GM23338 (cell line): ENCODE measurements at regions not wholly inside any gene's neighbourhood (a gene's known extent, or its start where the extent isn't known, plus 50 kb on each side); places are given as distances from the start of the nearest gene placed in this dataset.

Source experiments
- ATAC-seq: fragments of 200-7000 bp; cut with Tn5 transposase; 3 replicates; pipeline ENCODE4 v1.9.1; 2020
- DNase-seq: peaks from one replicate; pipeline ENCODE4 v3.0.0-alpha.2; 2015; ENCODE audit warnings: low spot score
- H2AFZ ChIP-seq: fragments of 200-600 bp; sonication (generic); 2 replicates; pipeline ENCODE4 v1.8.0; 2016; ENCODE audit warnings: antibody characterized with exemption, mild to moderate bottlenecking, moderate library complexity
- H3F3A ChIP-seq: fragments of 200-600 bp; sonication (generic); replicated peaks from 2 replicates; pipeline ENCODE4 v1.8.0; 2017; ENCODE audit warnings: antibody characterized with exemption, mixed run types, low read depth
- H3K27ac ChIP-seq: fragments of 200-600 bp; sonication (generic); 2 replicates; pipeline ENCODE4 v1.6.1; 2016; ENCODE audit warnings: low read depth
- H3K27me3 ChIP-seq: fragments of 200-600 bp; sonication (generic); 2 replicates; pipeline ENCODE4 v1.8.0; 2016; ENCODE audit warnings: mild to moderate bottlenecking, mixed run types, moderate library complexity; ENCODE audit not compliant: insufficient read depth
- H3K36me3 ChIP-seq: fragments of 200-600 bp; sonication (generic); 2 replicates; pipeline ENCODE4 v1.8.0; 2016; ENCODE audit warnings: mild to moderate bottlenecking; ENCODE audit not compliant: insufficient read depth
- H3K4me1 ChIP-seq: fragments of 200-600 bp; sonication (generic); 2 replicates; pipeline ENCODE4 v1.8.0; 2016; ENCODE audit warnings: mild to moderate bottlenecking, moderate library complexity; ENCODE audit not compliant: insufficient read depth
- H3K4me2 ChIP-seq: fragments of 200-600 bp; sonication (generic); 2 replicates; pipeline ENCODE4 v1.7.1; 2017; ENCODE audit warnings: mixed run types
- H3K4me3 ChIP-seq: fragments of 200-600 bp; sonication (generic); 2 replicates; pipeline ENCODE4 v1.6.1; 2016; ENCODE audit warnings: mixed run types
- H3K79me2 ChIP-seq: fragments of 200-600 bp; sonication (generic); replicated peaks from 2 replicates; pipeline ENCODE4 v1.8.0; 2017; ENCODE audit warnings: mild to moderate bottlenecking; ENCODE audit not compliant: insufficient read depth
- H3K9me2 ChIP-seq: fragments of 200-600 bp; sonication (generic); 2 replicates; pipeline ENCODE4 v1.8.0; 2017; ENCODE audit not compliant: insufficient read depth
- H4K20me1 ChIP-seq: fragments of 200-600 bp; sonication (generic); replicated peaks from 2 replicates; pipeline ENCODE4 v1.8.0; 2017; ENCODE audit warnings: mild to moderate bottlenecking; ENCODE audit not compliant: insufficient read depth
- H3K27ac Mint-ChIP-seq: 2 replicates; pipeline ENCODE4 v1.8.0; 2020; ENCODE audit warnings: inconsistent platforms, mild to moderate bottlenecking, moderate library complexity, mixed read lengths
- H3K27me3 Mint-ChIP-seq: 3 replicates; pipeline ENCODE4 v1.8.0; 2022; ENCODE audit warnings: low read depth, mild to moderate bottlenecking, moderate library complexity, mixed read lengths, inconsistent platforms; ENCODE audit not compliant: insufficient read depth, poor library complexity
- H3K36me3 Mint-ChIP-seq: 3 replicates; pipeline ENCODE4 v1.8.0; 2021; ENCODE audit warnings: low read depth, mild to moderate bottlenecking, inconsistent platforms, moderate library complexity, mixed read lengths
- H3K4me1 Mint-ChIP-seq: 3 replicates; pipeline ENCODE4 v1.8.0; 2020; ENCODE audit warnings: mild to moderate bottlenecking, inconsistent platforms, mixed read lengths
- H3K4me3 Mint-ChIP-seq: 3 replicates; pipeline ENCODE4 v1.8.0; 2021; ENCODE audit warnings: moderate library complexity, mild to moderate bottlenecking, inconsistent platforms, mixed read lengths
- H3K9me3 Mint-ChIP-seq: 3 replicates; pipeline ENCODE4 v1.8.0; 2020; ENCODE audit warnings: moderate library complexity, mild to moderate bottlenecking, inconsistent platforms, mixed read lengths
- CREB1 ChIP-seq: fragments of 250-450 bp; sonication (Bioruptor Pico); IDR thresholded peaks from 2 replicates; pipeline ENCODE4 v1.5.0; 2020; ENCODE audit warnings: low read depth, mild to moderate bottlenecking, moderate library complexity
- EZH2 ChIP-seq: fragments of 200-600 bp; sonication (generic); IDR thresholded peaks from one replicate; pipeline ENCODE4 v1.8.0; 2017; ENCODE audit warnings: antibody characterized with exemption, mild to moderate bottlenecking, low read depth; ENCODE audit not compliant: unreplicated experiment
- EZH2phosphoT487 ChIP-seq: fragments of 200-600 bp; sonication (generic); IDR thresholded peaks from one replicate; pipeline ENCODE4 v1.8.1; 2018; ENCODE audit warnings: antibody characterized with exemption; ENCODE audit not compliant: unreplicated experiment
- JUNB ChIP-seq: IDR thresholded peaks from one replicate; pipeline ENCODE4 v1.6.1; 2016; ENCODE audit warnings: antibody characterized with exemption; ENCODE audit not compliant: unreplicated experiment
- NANOG ChIP-seq: IDR thresholded peaks from 2 replicates; pipeline ENCODE4 v1.6.1; 2016; ENCODE audit warnings: antibody characterized with exemption, borderline replicate concordance
- POLR2AphosphoS5 ChIP-seq: IDR thresholded peaks from 2 replicates; pipeline ENCODE4 v1.6.1; 2016; ENCODE audit warnings: antibody characterized with exemption, low read depth
- STAT1 ChIP-seq: IDR thresholded peaks from one replicate; pipeline ENCODE4 v1.6.1; 2016; ENCODE audit warnings: antibody characterized with exemption; ENCODE audit not compliant: unreplicated experiment
- ZNF114 ChIP-seq: fragments of 250-450 bp; sonication (Bioruptor Pico); IDR thresholded peaks from 2 replicates; pipeline ENCODE4 v1.5.0; 2020; ENCODE audit warnings: mild to moderate bottlenecking, moderate library complexity
- ZNF331 ChIP-seq: fragments of 250-450 bp; sonication (Bioruptor Pico); IDR thresholded peaks from 2 replicates; pipeline ENCODE4 v1.5.0; 2020; ENCODE audit warnings: low read depth, mild to moderate bottlenecking, moderate library complexity
- TF ChIP-seq, protein P1 (sequence below): IDR thresholded peaks from 2 replicates; pipeline ENCODE4 v1.6.1; 2016; ENCODE audit warnings: antibody characterized with exemption
- TF ChIP-seq, protein P2 (sequence below), 2 experiments: fragments of 200-600 bp in 1 of 2; sonication (generic) in 1 of 2; conservative IDR thresholded peaks; 2 replicates each; pipeline versions ENCODE4 v1.5.1 to v1.6.1; 2016 to 2017; ENCODE audit warnings: antibody characterized with exemption in 2 of 2, low read depth in 2 of 2, mild to moderate bottlenecking in 2 of 2, moderate library complexity in 1 of 2
- TF ChIP-seq, protein P3 (sequence below): fragments of 250-450 bp; sonication (Bioruptor Pico); IDR thresholded peaks from 2 replicates; pipeline ENCODE4 v1.5.0; 2020; ENCODE audit warnings: mild to moderate bottlenecking, moderate library complexity
- TF ChIP-seq, protein P4 (sequence below): IDR thresholded peaks from one replicate; pipeline ENCODE4 v1.6.1; 2018; ENCODE audit warnings: antibody characterized with exemption; ENCODE audit not compliant: unreplicated experiment

DNA sequence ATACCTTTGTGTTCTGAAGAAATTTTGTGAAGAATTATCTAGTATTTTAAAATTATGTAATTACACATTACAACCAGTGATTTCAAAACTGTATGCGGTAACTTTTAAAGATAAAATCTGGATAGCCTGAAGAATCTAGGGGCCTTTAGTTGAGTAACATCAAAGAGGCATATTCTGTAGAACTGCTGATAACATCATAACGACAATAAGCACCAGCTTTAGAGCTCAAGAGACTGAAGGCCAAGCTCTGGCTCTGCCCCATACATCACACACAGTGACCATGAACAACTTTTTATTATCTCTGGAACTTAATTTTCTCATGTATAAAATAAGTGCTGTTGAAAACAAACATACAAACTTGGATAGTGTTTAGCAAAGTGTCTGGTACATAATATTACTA, 121.1 kb upstream of the RHOBTB1 start:
- ATAC-seq (no peak), DNase-seq (no peak)
- H3K36me3 Mint-ChIP-seq: no peaks in the 10 kb centered on the region
- TF ChIP-seq STAT1: no peak
- no peak for TF ChIP-seq ZNF331 (CRISPR knock-in tag)
- TF ChIP-seq EZH2phosphoT487: no peak
- no peak for TF ChIP-seq EZH2
- TF ChIP-seq, protein P1, sequence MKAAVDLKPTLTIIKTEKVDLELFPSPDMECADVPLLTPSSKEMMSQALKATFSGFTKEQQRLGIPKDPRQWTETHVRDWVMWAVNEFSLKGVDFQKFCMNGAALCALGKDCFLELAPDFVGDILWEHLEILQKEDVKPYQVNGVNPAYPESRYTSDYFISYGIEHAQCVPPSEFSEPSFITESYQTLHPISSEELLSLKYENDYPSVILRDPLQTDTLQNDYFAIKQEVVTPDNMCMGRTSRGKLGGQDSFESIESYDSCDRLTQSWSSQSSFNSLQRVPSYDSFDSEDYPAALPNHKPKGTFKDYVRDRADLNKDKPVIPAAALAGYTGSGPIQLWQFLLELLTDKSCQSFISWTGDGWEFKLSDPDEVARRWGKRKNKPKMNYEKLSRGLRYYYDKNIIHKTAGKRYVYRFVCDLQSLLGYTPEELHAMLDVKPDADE: no peak
- no peak for TF ChIP-seq POLR2AphosphoS5
- no peak for TF ChIP-seq NANOG
- TF ChIP-seq JUNB: no peak
- TF ChIP-seq CREB1: no peak
- TF ChIP-seq, protein P2, sequence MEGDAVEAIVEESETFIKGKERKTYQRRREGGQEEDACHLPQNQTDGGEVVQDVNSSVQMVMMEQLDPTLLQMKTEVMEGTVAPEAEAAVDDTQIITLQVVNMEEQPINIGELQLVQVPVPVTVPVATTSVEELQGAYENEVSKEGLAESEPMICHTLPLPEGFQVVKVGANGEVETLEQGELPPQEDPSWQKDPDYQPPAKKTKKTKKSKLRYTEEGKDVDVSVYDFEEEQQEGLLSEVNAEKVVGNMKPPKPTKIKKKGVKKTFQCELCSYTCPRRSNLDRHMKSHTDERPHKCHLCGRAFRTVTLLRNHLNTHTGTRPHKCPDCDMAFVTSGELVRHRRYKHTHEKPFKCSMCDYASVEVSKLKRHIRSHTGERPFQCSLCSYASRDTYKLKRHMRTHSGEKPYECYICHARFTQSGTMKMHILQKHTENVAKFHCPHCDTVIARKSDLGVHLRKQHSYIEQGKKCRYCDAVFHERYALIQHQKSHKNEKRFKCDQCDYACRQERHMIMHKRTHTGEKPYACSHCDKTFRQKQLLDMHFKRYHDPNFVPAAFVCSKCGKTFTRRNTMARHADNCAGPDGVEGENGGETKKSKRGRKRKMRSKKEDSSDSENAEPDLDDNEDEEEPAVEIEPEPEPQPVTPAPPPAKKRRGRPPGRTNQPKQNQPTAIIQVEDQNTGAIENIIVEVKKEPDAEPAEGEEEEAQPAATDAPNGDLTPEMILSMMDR (conservative IDR thresholded peaks at IDR 0.05; ENCODE audit: low read depth in 2 of 2): no peak
- TF ChIP-seq, protein P3, sequence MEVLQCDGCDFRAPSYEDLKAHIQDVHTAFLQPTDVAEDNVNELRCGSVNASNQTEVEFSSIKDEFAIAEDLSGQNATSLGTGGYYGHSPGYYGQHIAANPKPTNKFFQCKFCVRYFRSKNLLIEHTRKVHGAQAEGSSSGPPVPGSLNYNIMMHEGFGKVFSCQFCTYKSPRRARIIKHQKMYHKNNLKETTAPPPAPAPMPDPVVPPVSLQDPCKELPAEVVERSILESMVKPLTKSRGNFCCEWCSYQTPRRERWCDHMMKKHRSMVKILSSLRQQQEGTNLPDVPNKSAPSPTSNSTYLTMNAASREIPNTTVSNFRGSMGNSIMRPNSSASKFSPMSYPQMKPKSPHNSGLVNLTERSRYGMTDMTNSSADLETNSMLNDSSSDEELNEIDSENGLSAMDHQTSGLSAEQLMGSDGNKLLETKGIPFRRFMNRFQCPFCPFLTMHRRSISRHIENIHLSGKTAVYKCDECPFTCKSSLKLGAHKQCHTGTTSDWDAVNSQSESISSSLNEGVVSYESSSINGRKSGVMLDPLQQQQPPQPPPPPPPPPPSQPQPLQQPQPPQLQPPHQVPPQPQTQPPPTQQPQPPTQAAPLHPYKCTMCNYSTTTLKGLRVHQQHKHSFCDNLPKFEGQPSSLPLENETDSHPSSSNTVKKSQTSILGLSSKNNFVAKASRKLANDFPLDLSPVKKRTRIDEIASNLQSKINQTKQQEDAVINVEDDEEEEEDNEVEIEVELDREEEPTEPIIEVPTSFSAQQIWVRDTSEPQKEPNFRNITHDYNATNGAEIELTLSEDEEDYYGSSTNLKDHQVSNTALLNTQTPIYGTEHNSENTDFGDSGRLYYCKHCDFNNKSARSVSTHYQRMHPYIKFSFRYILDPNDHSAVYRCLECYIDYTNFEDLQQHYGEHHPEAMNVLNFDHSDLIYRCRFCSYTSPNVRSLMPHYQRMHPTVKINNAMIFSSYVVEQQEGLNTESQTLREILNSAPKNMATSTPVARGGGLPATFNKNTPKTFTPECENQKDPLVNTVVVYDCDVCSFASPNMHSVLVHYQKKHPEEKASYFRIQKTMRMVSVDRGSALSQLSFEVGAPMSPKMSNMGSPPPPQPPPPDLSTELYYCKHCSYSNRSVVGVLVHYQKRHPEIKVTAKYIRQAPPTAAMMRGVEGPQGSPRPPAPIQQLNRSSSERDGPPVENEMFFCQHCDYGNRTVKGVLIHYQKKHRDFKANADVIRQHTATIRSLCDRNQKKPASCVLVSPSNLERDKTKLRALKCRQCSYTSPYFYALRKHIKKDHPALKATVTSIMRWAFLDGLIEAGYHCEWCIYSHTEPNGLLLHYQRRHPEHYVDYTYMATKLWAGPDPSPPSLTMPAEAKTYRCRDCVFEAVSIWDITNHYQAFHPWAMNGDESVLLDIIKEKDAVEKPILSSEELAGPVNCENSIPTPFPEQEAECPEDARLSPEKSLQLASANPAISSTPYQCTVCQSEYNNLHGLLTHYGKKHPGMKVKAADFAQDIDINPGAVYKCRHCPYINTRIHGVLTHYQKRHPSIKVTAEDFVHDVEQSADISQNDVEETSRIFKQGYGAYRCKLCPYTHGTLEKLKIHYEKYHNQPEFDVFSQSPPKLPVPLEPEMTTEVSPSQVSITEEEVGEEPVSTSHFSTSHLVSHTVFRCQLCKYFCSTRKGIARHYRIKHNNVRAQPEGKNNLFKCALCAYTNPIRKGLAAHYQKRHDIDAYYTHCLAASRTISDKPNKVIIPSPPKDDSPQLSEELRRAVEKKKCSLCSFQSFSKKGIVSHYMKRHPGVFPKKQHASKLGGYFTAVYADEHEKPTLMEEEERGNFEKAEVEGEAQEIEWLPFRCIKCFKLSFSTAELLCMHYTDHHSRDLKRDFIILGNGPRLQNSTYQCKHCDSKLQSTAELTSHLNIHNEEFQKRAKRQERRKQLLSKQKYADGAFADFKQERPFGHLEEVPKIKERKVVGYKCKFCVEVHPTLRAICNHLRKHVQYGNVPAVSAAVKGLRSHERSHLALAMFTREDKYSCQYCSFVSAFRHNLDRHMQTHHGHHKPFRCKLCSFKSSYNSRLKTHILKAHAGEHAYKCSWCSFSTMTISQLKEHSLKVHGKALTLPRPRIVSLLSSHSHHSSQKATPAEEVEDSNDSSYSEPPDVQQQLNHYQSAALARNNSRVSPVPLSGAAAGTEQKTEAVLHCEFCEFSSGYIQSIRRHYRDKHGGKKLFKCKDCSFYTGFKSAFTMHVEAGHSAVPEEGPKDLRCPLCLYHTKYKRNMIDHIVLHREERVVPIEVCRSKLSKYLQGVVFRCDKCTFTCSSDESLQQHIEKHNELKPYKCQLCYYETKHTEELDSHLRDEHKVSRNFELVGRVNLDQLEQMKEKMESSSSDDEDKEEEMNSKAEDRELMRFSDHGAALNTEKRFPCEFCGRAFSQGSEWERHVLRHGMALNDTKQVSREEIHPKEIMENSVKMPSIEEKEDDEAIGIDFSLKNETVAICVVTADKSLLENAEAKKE (CRISPR knock-in tag): no peak
- TF ChIP-seq ZNF114 (CRISPR knock-in tag): no peak
- TF ChIP-seq, protein P4, sequence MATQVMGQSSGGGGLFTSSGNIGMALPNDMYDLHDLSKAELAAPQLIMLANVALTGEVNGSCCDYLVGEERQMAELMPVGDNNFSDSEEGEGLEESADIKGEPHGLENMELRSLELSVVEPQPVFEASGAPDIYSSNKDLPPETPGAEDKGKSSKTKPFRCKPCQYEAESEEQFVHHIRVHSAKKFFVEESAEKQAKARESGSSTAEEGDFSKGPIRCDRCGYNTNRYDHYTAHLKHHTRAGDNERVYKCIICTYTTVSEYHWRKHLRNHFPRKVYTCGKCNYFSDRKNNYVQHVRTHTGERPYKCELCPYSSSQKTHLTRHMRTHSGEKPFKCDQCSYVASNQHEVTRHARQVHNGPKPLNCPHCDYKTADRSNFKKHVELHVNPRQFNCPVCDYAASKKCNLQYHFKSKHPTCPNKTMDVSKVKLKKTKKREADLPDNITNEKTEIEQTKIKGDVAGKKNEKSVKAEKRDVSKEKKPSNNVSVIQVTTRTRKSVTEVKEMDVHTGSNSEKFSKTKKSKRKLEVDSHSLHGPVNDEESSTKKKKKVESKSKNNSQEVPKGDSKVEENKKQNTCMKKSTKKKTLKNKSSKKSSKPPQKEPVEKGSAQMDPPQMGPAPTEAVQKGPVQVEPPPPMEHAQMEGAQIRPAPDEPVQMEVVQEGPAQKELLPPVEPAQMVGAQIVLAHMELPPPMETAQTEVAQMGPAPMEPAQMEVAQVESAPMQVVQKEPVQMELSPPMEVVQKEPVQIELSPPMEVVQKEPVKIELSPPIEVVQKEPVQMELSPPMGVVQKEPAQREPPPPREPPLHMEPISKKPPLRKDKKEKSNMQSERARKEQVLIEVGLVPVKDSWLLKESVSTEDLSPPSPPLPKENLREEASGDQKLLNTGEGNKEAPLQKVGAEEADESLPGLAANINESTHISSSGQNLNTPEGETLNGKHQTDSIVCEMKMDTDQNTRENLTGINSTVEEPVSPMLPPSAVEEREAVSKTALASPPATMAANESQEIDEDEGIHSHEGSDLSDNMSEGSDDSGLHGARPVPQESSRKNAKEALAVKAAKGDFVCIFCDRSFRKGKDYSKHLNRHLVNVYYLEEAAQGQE: no peak
- H3K9me3 Mint-ChIP-seq: no peaks in the 10 kb centered on the region
- Histone ChIP-seq H4K20me1 (no peaks in the 10 kb centered on the region), H3K27ac (no peak overlapping the region), H3K4me1 (0 out of 2 replicates have a peak, but pooled peaks cover 3% of the 10 kb centered on the region), H2AFZ (no peak overlapping the region), H3K4me3 (no peak overlapping the region), H3K4me2 (no peak overlapping the region), H3K27me3 (no peaks in the 10 kb centered on the region), H3K36me3 (no peaks in the 10 kb centered on the region), H3K9me2 (no peaks in the 10 kb centered on the region; the same call in 1 of the 2 replicates), H3K79me2 (no peaks in the 10 kb centered on the region), H3F3A (no peaks in the 10 kb centered on the region)
- no peaks in the 10 kb centered on the region for H3K4me1 Mint-ChIP-seq
- no peak overlapping the region for H3K27ac Mint-ChIP-seq
- no peaks in the 10 kb centered on the region for H3K27me3 Mint-ChIP-seq
- no peak overlapping the region for H3K4me3 Mint-ChIP-seq
